Loucy (cell line): ENCODE measurements at regions not wholly inside any gene's neighbourhood (a gene's known extent, or its start where the extent isn't known, plus 50 kb on each side); places are given as distances from the start of the nearest gene placed in this dataset.

Source experiments
- CTCF ChIP-seq: fragments of 200-600 bp; sonication (generic); conservative IDR thresholded peaks from 2 replicates; pipeline ENCODE4 v1.5.1; 2014; ENCODE audit warnings: mild to moderate bottlenecking, antibody characterized with exemption, low read length
- EZH2phosphoT487 ChIP-seq: fragments of 200-600 bp; IDR thresholded peaks from 2 replicates; pipeline ENCODE4 v1.6.1; 2018; ENCODE audit warnings: antibody characterized with exemption, mild to moderate bottlenecking, moderate library complexity, borderline replicate concordance

GRCh38 chr1:165039996-165040395 lies 316.5 kb downstream of the LMX1A start:
- no peak for TF ChIP-seq CTCF
- no peak for TF ChIP-seq EZH2phosphoT487
